ENCODE measurements at regions not wholly inside any gene's neighbourhood (a gene's known extent, or its start where the extent isn't known, plus 50 kb on each side); places are given as distances from the start of the nearest gene placed in this dataset.

- TF ChIP-seq FOXM1 (IDR thresholded peaks at IDR 0.05; ENCODE audit: borderline replicate concordance, low read depth) (no peak), EP300 (IDR thresholded peaks at IDR 0.05; ENCODE audit: borderline replicate concordance) (no peak), EGR1 (IDR thresholded peaks at IDR 0.05) (no peak), MAX (IDR thresholded peaks at IDR 0.05) (no peak), TEAD4 (IDR thresholded peaks at IDR 0.05) (no peak), REST (IDR thresholded peaks at IDR 0.05; ENCODE audit: low read depth) (no peak), TAF1 (IDR thresholded peaks at IDR 0.05; ENCODE audit: low read depth) (no peak), YY1 (IDR thresholded peaks at IDR 0.05; ENCODE audit: low read depth) (no peak), NFIC (IDR thresholded peaks at IDR 0.05) (no peak), TCF12 (IDR thresholded peaks at IDR 0.05; ENCODE audit: low read depth) (no peak)
- TF ChIP-seq, protein P1, sequence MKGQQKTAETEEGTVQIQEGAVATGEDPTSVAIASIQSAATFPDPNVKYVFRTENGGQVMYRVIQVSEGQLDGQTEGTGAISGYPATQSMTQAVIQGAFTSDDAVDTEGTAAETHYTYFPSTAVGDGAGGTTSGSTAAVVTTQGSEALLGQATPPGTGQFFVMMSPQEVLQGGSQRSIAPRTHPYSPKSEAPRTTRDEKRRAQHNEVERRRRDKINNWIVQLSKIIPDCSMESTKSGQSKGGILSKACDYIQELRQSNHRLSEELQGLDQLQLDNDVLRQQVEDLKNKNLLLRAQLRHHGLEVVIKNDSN (IDR thresholded peaks at IDR 0.05): no peak
These were observed 247.3 kb upstream of the KCNH8 start for GRCh38 chr3:18900994-18901393.

All from Ishikawa (cell line).